VCaP (cell line): ENCODE measurements at regions not wholly inside any gene's neighbourhood (a gene's known extent, or its start where the extent isn't known, plus 50 kb on each side); places are given as distances from the start of the nearest gene placed in this dataset.
A peak's percentile ranks its signal among the peaks of the same experiment; 100 is the strongest.

Source experiments
- H3K27ac ChIP-seq: fragments of 450-650 bp; 2 replicates; pipeline ENCODE4 v1.5.1; 2017
- CTCF ChIP-seq: fragments of 450-650 bp; conservative IDR thresholded peaks from 2 replicates; pipeline ENCODE4 v1.5.1; 2017; ENCODE audit warnings: mild to moderate bottlenecking, moderate library complexity

DNA sequence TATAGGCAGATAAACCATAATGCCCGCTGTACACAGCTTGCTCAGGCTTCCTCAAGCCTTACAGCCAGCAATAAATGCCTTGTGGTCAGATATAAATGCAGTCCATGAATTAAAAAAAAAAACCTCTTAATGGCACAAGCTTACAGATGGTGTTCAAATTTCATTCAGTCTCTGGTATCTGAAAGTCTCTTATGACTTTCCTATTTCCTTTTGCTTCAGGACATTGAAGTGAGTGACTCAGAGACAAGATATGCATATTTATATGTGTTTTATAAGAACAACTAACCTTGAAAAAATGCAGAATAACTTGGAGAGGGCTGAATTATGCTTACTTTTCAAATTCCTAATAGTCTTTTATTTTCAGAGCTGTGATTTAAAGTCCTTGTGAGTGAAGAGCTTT, 426.9 kb upstream of the MIS18BP1 start:
- TF ChIP-seq CTCF, result no peak
- H3K27ac ChIP-seq, result no peak overlapping the region

DNA sequence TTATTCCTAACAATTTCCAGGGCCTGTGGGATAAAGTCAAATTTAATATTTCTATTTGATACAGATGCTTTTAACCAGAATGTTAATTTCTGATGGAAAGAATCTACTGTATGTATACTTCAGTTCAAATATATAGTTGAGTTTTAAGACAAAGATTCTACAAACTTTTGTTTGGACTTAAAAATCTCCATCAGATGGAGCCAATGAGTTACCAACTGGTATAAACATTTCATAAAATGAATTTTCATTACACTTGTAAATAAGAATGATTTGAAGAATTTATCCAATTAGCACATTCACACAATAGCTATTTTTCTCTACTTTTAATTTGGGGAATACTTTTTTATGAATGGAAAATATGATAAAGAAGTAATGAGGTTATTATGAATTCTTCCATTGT, 425.2 kb upstream of the MIS18BP1 start:
- no peak overlapping the region for H3K27ac ChIP-seq

GRCh38 chr14:45673420-45673819, 420.4 kb upstream of the MIS18BP1 start:
- no peak overlapping the region for H3K27ac ChIP-seq
- no peak for TF ChIP-seq CTCF

More for the DNA sequence above, 425.2 kb upstream of the MIS18BP1 start:
- peak; percentile 35 for TF ChIP-seq CTCF

GRCh38 chr14:45664668-45665356, 411.8 kb upstream of the MIS18BP1 start:
- no peak for TF ChIP-seq CTCF
- no peak overlapping the region for H3K27ac ChIP-seq

GRCh38 chr14:45658917-45659299, 405.9 kb upstream of the MIS18BP1 start:
- H3K27ac ChIP-seq, result peak overlapping the region; percentile 66
- TF ChIP-seq CTCF, result no peak

DNA sequence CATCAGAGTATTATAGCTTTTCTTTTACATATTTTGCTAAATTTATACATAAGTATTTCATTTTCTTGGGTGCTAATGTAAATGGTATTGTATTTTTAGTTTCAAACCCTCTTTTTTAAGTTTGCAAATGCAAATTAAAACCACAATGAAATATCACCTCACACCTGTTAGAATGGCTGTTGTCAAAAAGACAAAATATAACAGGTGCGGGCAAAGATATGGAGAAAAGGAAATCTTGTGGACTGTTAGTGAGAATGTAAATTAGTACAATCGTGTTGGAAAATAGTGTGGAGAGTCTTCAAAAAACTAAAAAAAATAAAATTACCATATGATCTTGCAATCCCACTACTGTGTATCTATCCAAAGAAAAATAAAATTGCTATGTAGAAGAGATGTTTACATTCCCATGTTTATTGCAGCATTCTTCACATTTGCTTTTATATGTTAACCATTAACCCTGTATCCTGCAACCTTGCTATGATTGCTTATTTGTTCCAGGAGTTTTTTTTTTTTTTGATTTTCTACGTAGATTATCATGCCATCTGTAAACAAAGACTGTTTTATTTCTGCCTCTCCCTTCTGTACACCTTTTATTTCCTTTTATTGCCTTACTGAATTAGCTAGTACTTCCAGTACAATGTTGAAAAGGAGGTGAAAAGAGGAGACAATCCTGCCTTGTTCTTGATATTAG, 405.4 kb upstream of the MIS18BP1 start:
- no peak for TF ChIP-seq CTCF
- peak overlapping the region; percentile 66 for H3K27ac ChIP-seq

GRCh38 chr14:45651890-45652289, 398.9 kb upstream of the MIS18BP1 start:
- TF ChIP-seq CTCF, result no peak
- H3K27ac ChIP-seq, result no peak overlapping the region
